Liver (tissue), 8 donors: ENCODE measurements at regions not wholly inside any gene's neighbourhood (a gene's known extent, or its start where the extent isn't known, plus 50 kb on each side); places are given as distances from the start of the nearest gene placed in this dataset.

Source experiments
- DNase-seq: peaks from one replicate; pipeline ENCODE4 v3.0.0-alpha.2; 2017; ENCODE audit warnings: low spot score
- H3K27ac ChIP-seq, 2 donors: one replicate each; pipeline ENCODE4 v1.7.0; 2013; ENCODE audit warnings: inconsistent platforms in 2 of 2, low read length in 2 of 2, control low read depth in 1 of 2, low read depth in 1 of 2, mild to moderate bottlenecking in 1 of 2
- H3K27me3 ChIP-seq, 4 donors: one replicate each; pipeline versions ENCODE4 v1.6.1 to v1.7.0; 2013; ENCODE audit warnings: low read length in 3 of 4, inconsistent platforms in 1 of 4, mild to moderate bottlenecking in 1 of 4, moderate library complexity in 1 of 4; ENCODE audit not compliant: control insufficient read depth in 4 of 4, insufficient read depth in 4 of 4
- H3K36me3 ChIP-seq, 4 donors: one replicate each; pipeline versions ENCODE4 v1.6.1 to v1.7.0; 2013; ENCODE audit warnings: low read length in 3 of 4, mild to moderate bottlenecking in 3 of 4, low read depth in 1 of 4, moderate library complexity in 1 of 4; ENCODE audit not compliant: control insufficient read depth in 4 of 4, insufficient read depth in 3 of 4
- H3K4me1 ChIP-seq, 4 donors: one replicate each; pipeline versions ENCODE4 v1.6.1 to v1.7.0; 2013; ENCODE audit warnings: low read length in 3 of 4, mild to moderate bottlenecking in 3 of 4, moderate library complexity in 1 of 4; ENCODE audit not compliant: control insufficient read depth in 4 of 4, insufficient read depth in 4 of 4
- H3K4me3 ChIP-seq, 3 donors: one replicate each; pipeline versions ENCODE4 v1.6.1 to v1.7.0; 2013; ENCODE audit warnings: low read length in 3 of 3, control low read depth in 1 of 3, low read depth in 1 of 3, mild to moderate bottlenecking in 1 of 3
- H3K9ac ChIP-seq, 2 donors: one replicate each; pipeline ENCODE4 v1.7.0; 2013; ENCODE audit warnings: low read length in 2 of 2, mild to moderate bottlenecking in 2 of 2, moderate library complexity in 2 of 2, control low read depth in 1 of 2, low read depth in 1 of 2
- H3K9me3 ChIP-seq, 4 donors: one replicate each; pipeline versions ENCODE4 v1.6.1 to v1.7.0; 2013; ENCODE audit warnings: low read length in 3 of 4; ENCODE audit not compliant: control insufficient read depth in 4 of 4
- ATF3 ChIP-seq: IDR thresholded peaks from 2 replicates; pipeline ENCODE4 v1.6.1; 2016; ENCODE audit warnings: antibody characterized with exemption
- CTCF ChIP-seq: fragments of 150-350 bp; IDR thresholded peaks from 2 replicates; pipeline ENCODE4 v1.5.1; 2017; ENCODE audit warnings: improper control_type of control experiment, low read depth, low read length; ENCODE audit not compliant: missing input control
- EGR1 ChIP-seq, 2 donors: IDR thresholded peaks; 2 replicates each; pipeline ENCODE4 v1.6.1; 2016 to 2018; ENCODE audit warnings: antibody characterized with exemption in 2 of 2, low read depth in 2 of 2
- FOXA1 ChIP-seq: IDR thresholded peaks from 2 replicates; pipeline ENCODE4 v1.6.1; 2016; ENCODE audit warnings: antibody characterized with exemption
- FOXA2 ChIP-seq: IDR thresholded peaks from 2 replicates; pipeline ENCODE4 v1.6.1; 2016; ENCODE audit warnings: antibody characterized with exemption
- GABPA ChIP-seq, 2 donors: IDR thresholded peaks in 1 of 2; conservative IDR thresholded peaks in 1 of 2; 2 replicates each; pipeline ENCODE4 v1.6.1; 2016; ENCODE audit warnings: antibody characterized with exemption in 2 of 2, mild to moderate bottlenecking in 1 of 2, moderate library complexity in 1 of 2
- HNF4A ChIP-seq, 2 donors: conservative IDR thresholded peaks; 2 replicates each; pipeline ENCODE4 v1.6.1; 2016; ENCODE audit warnings: antibody characterized with exemption in 2 of 2, mild to moderate bottlenecking in 2 of 2
- HNF4G ChIP-seq: IDR thresholded peaks from 2 replicates; pipeline ENCODE4 v1.6.1; 2016; ENCODE audit warnings: antibody characterized with exemption
- JUND ChIP-seq, 2 donors: IDR thresholded peaks; 2 replicates each; pipeline ENCODE4 v1.6.1; 2016; ENCODE audit warnings: antibody characterized with exemption in 2 of 2
- MAX ChIP-seq: IDR thresholded peaks from 2 replicates; pipeline ENCODE4 v1.6.1; 2016; ENCODE audit warnings: antibody characterized with exemption
- NR2F2 ChIP-seq: IDR thresholded peaks from 2 replicates; pipeline ENCODE4 v1.6.1; 2016; ENCODE audit warnings: antibody characterized with exemption
- RAD21 ChIP-seq, 2 donors: IDR thresholded peaks; 2 replicates each; pipeline ENCODE4 v1.6.1; 2016; ENCODE audit warnings: antibody characterized with exemption in 2 of 2, mild to moderate bottlenecking in 2 of 2
- REST ChIP-seq: IDR thresholded peaks from 2 replicates; pipeline ENCODE4 v1.6.1; 2016; ENCODE audit warnings: antibody characterized with exemption, mild to moderate bottlenecking
- RXRA ChIP-seq, 2 donors: IDR thresholded peaks; 2 replicates each; pipeline ENCODE4 v1.6.1; 2017 to 2018; ENCODE audit warnings: antibody characterized with exemption in 2 of 2, mild to moderate bottlenecking in 1 of 2
- SP1 ChIP-seq: IDR thresholded peaks from 2 replicates; pipeline ENCODE4 v1.6.1; 2018; ENCODE audit warnings: antibody characterized with exemption, mild to moderate bottlenecking
- TAF1 ChIP-seq: conservative IDR thresholded peaks from 2 replicates; pipeline ENCODE4 v1.6.1; 2016; ENCODE audit warnings: antibody characterized with exemption, mild to moderate bottlenecking
- ZBTB33 ChIP-seq: IDR thresholded peaks from 2 replicates; pipeline ENCODE4 v1.6.1; 2016; ENCODE audit warnings: antibody characterized with exemption
- WGBS: extraction: QIAGEN DNeasy Blood & Tissue Kit; methylation state at CpG from one replicate; pipeline ENCODE4 v1.1.7; 2013; 5-methylcytosine and 5-hydroxymethylcytosine counted together
- donor health status: healthy.
- donor health status: healthy.
- donor health status: healthy.
- donor health status: healthy.
- donor health status: healthy.

GRCh38 chr2:120791243-120791961 lies 55.7 kb downstream of the GLI2 start:
- H3K27ac ChIP-seq: no peak overlapping the region
- H3K36me3 ChIP-seq: no peaks in the 10 kb centered on the region
- DNase-seq: no peak
- no peaks in the 10 kb centered on the region for H3K4me1 ChIP-seq
- H3K4me3 ChIP-seq: no peak overlapping the region
- WGBS: 86% methylated on average over 14 of the region's 14 CpGs
- no peak for TF ChIP-seq RXRA (IDR thresholded peaks at IDR 0.05)
- no peak for TF ChIP-seq SP1
- H3K9me3 ChIP-seq: no peaks in the 10 kb centered on the region
- H3K9ac ChIP-seq: no peak overlapping the region
- no peaks in the 10 kb centered on the region for H3K27me3 ChIP-seq

GRCh38 chr2:120791962-120792297 lies 56.3 kb downstream of the GLI2 start:
- Histone ChIP-seq H3K36me3 (no peaks in the 10 kb centered on the region), H3K27ac (no peak overlapping the region), H3K9ac (no peak overlapping the region), H3K9me3 (no peaks in the 10 kb centered on the region), H3K4me1 (no peaks in the 10 kb centered on the region), H3K27me3 (no peaks in the 10 kb centered on the region), H3K4me3 (no peak overlapping the region)
- WGBS: 81% methylated on average over 11 of the region's 11 CpGs
- no peak for DNase-seq
- TF ChIP-seq REST (no peak), MAX (no peak), TAF1 (no peak), ZBTB33 (no peak), EGR1 (IDR thresholded peaks at IDR 0.05; ENCODE audit: low read depth in 2 of 2) (no peak), HNF4G (no peak), FOXA2 (no peak), RXRA (IDR thresholded peaks at IDR 0.05) (no peak), SP1 (no peak), ATF3 (no peak), JUND (IDR thresholded peaks at IDR 0.05) (no peak), CTCF (no peak), FOXA1 (no peak), RAD21 (IDR thresholded peaks at IDR 0.05) (no peak), GABPA (IDR thresholded peaks at IDR 0.05 in 1 of 2, conservative IDR thresholded peaks at IDR 0.05 in 1 of 2) (no peak), HNF4A (conservative IDR thresholded peaks at IDR 0.05) (no peak), NR2F2 (no peak)
